Mammary epithelial cell (primary cell): ENCODE measurements at regions not wholly inside any gene's neighbourhood (a gene's known extent, or its start where the extent isn't known, plus 50 kb on each side); places are given as distances from the start of the nearest gene placed in this dataset.

Experiments
- EZH2 ChIP-seq: IDR thresholded peaks from 2 replicates; pipeline ENCODE4 v1.6.1; 2012; ENCODE audit warnings: low read length, inconsistent platforms, borderline replicate concordance
- TF ChIP-seq, protein P1 (sequence below), 2 donors: IDR thresholded peaks in 1 of 2; conservative IDR thresholded peaks in 1 of 2; 2 replicates each; pipeline ENCODE4 v1.5.1; 2011 to 2012; ENCODE audit warnings: inconsistent platforms in 2 of 2, low read length in 2 of 2, mild to moderate bottlenecking in 2 of 2, control low read depth in 1 of 2, low read depth in 1 of 2; ENCODE audit not compliant: insufficient read depth in 1 of 2; ENCODE audit errors: extremely low read depth in 1 of 2

DNA sequence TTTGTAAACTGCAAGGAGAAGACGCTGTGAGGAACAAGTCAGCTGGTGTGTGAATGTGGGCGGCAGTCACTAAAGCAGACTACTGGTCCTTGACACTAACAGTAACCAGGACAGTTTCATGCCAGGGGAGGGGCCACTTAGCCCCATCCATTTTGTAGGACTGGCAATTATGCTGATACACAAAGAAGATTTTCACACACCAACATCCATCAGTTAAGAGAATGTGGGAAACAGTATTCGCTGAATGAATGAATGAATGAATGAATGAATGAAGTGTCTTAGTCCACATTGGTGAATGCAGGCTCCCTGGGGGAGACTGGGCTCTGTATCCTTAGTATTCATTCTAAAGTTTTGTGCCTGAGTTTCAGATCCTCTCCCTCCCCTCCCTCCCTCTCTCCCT, 590.4 kb downstream of the BRD1 start:
- TF ChIP-seq EZH2: no peak
- TF ChIP-seq, protein P1, sequence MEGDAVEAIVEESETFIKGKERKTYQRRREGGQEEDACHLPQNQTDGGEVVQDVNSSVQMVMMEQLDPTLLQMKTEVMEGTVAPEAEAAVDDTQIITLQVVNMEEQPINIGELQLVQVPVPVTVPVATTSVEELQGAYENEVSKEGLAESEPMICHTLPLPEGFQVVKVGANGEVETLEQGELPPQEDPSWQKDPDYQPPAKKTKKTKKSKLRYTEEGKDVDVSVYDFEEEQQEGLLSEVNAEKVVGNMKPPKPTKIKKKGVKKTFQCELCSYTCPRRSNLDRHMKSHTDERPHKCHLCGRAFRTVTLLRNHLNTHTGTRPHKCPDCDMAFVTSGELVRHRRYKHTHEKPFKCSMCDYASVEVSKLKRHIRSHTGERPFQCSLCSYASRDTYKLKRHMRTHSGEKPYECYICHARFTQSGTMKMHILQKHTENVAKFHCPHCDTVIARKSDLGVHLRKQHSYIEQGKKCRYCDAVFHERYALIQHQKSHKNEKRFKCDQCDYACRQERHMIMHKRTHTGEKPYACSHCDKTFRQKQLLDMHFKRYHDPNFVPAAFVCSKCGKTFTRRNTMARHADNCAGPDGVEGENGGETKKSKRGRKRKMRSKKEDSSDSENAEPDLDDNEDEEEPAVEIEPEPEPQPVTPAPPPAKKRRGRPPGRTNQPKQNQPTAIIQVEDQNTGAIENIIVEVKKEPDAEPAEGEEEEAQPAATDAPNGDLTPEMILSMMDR (conservative IDR thresholded peaks at IDR 0.05 in 1 of 2, IDR thresholded peaks at IDR 0.05 in 1 of 2; ENCODE audit: extremely low read depth in 1 of 2, insufficient read depth in 1 of 2, low read depth in 1 of 2, low read length in 2 of 2): no peak
